Nephron progenitor cell (in vitro differentiated cells): ENCODE measurements at regions not wholly inside any gene's neighbourhood (a gene's known extent, or its start where the extent isn't known, plus 50 kb on each side); places are given as distances from the start of the nearest gene placed in this dataset.

Experiments used
- DNase-seq: peaks from one replicate; pipeline ENCODE4 v3.0.0; 2021
- H3K27ac Mint-ChIP-seq: 2 replicates; pipeline ENCODE4 v1.8.0; 2021; ENCODE audit warnings: mild to moderate bottlenecking, moderate library complexity, mixed read lengths
- H3K27me3 Mint-ChIP-seq: 2 replicates; pipeline ENCODE4 v1.8.0; 2021; ENCODE audit warnings: mild to moderate bottlenecking, low read depth, mixed read lengths; ENCODE audit not compliant: poor library complexity
- H3K36me3 Mint-ChIP-seq: 2 replicates; pipeline ENCODE4 v1.8.0; 2021; ENCODE audit warnings: low read depth, mixed read lengths
- H3K4me1 Mint-ChIP-seq: 2 replicates; pipeline ENCODE4 v1.8.0; 2021; ENCODE audit warnings: mixed read lengths
- H3K4me3 Mint-ChIP-seq: 2 replicates; pipeline ENCODE4 v1.8.0; 2021; ENCODE audit warnings: mild to moderate bottlenecking, moderate library complexity, mixed read lengths
- H3K9me3 Mint-ChIP-seq: 2 replicates; pipeline ENCODE4 v1.8.0; 2021; ENCODE audit warnings: mild to moderate bottlenecking, moderate library complexity, mixed read lengths
- TF ChIP-seq, protein P1 (sequence below): fragments of 200-600 bp; sonication (generic); IDR thresholded peaks from 2 replicates; pipeline ENCODE4 v1.5.0; 2021; ENCODE audit warnings: antibody characterized with exemption

GRCh38 chr9:80448996-80449395 lies 877.2 kb downstream of the TLE4 start:
- Mint-ChIP-seq H3K4me1 (peaks cover 13% of the 10 kb centered on the region), H3K36me3 (peaks cover 5% of the 10 kb centered on the region), H3K27me3 (peaks cover 10% of the 10 kb centered on the region), H3K27ac (peak overlapping the region; percentile 15), H3K4me3 (no peak overlapping the region), H3K9me3 (peaks cover 15% of the 10 kb centered on the region)
- TF ChIP-seq, protein P1, sequence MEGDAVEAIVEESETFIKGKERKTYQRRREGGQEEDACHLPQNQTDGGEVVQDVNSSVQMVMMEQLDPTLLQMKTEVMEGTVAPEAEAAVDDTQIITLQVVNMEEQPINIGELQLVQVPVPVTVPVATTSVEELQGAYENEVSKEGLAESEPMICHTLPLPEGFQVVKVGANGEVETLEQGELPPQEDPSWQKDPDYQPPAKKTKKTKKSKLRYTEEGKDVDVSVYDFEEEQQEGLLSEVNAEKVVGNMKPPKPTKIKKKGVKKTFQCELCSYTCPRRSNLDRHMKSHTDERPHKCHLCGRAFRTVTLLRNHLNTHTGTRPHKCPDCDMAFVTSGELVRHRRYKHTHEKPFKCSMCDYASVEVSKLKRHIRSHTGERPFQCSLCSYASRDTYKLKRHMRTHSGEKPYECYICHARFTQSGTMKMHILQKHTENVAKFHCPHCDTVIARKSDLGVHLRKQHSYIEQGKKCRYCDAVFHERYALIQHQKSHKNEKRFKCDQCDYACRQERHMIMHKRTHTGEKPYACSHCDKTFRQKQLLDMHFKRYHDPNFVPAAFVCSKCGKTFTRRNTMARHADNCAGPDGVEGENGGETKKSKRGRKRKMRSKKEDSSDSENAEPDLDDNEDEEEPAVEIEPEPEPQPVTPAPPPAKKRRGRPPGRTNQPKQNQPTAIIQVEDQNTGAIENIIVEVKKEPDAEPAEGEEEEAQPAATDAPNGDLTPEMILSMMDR: no peak
- DNase-seq: no peak

- H3K27me3 Mint-ChIP-seq: peaks cover 7% of the 10 kb centered on the region
- TF ChIP-seq, protein P1: no peak
- peaks cover 13% of the 10 kb centered on the region for H3K4me1 Mint-ChIP-seq
- no peak for DNase-seq
- H3K9me3 Mint-ChIP-seq: peaks cover 10% of the 10 kb centered on the region
- H3K4me3 Mint-ChIP-seq: no peak overlapping the region
- peaks cover 5% of the 10 kb centered on the region for H3K36me3 Mint-ChIP-seq
- no peak overlapping the region for H3K27ac Mint-ChIP-seq
Observed at GRCh38 chr9:80447876-80448275, 876.1 kb downstream of the TLE4 start.

- DNase-seq: no peak
- Mint-ChIP-seq H3K4me3 (no peak overlapping the region), H3K27me3 (no peaks in the 10 kb centered on the region), H3K9me3 (no peaks in the 10 kb centered on the region), H3K4me1 (no peaks in the 10 kb centered on the region), H3K27ac (no peak overlapping the region), H3K36me3 (no peaks in the 10 kb centered on the region)
- TF ChIP-seq, protein P1: no peak
Observed at GRCh38 chr9:80440724-80441123, 869.0 kb downstream of the TLE4 start.

- no peak for DNase-seq
- no peak overlapping the region for H3K4me3 Mint-ChIP-seq
- TF ChIP-seq, protein P1: no peak
- H3K27ac Mint-ChIP-seq: no peak overlapping the region
- no peaks in the 10 kb centered on the region for H3K4me1 Mint-ChIP-seq
- no peaks in the 10 kb centered on the region for H3K36me3 Mint-ChIP-seq
- no peaks in the 10 kb centered on the region for H3K9me3 Mint-ChIP-seq
- H3K27me3 Mint-ChIP-seq: no peaks in the 10 kb centered on the region
Observed at GRCh38 chr9:80437825-80438224, 866.1 kb downstream of the TLE4 start.

DNA sequence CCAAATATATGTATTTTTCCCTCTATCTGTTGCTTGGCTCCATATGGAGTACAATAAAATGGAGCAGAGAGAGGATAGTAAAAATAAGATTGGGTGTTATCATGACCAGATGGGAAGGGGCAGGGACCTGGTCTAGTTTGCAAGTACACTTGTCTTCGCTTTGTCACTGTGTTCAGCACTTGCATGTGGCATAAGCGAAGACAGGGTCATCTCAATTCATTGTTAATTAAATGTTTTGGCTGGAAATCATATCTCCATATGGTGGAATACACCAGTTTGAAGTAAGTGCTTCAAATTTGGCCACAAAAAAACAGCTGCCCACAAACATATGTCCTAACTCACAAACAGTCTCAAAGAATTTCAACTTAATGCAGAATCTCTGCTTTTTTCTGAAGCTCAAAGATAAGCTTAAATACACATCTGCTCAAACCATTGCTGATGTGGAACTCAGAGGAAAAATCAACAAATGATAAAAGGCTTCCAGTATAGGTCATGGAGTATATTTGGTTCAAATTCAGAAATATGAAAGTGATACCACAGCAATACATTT lies 865.4 kb downstream of the TLE4 start:
- DNase-seq: no peak
- TF ChIP-seq, protein P1: no peak
- no peaks in the 10 kb centered on the region for H3K36me3 Mint-ChIP-seq
- no peaks in the 10 kb centered on the region for H3K4me1 Mint-ChIP-seq
- H3K4me3 Mint-ChIP-seq: no peak overlapping the region
- no peak overlapping the region for H3K27ac Mint-ChIP-seq
- no peaks in the 10 kb centered on the region for H3K9me3 Mint-ChIP-seq
- no peaks in the 10 kb centered on the region for H3K27me3 Mint-ChIP-seq

DNA sequence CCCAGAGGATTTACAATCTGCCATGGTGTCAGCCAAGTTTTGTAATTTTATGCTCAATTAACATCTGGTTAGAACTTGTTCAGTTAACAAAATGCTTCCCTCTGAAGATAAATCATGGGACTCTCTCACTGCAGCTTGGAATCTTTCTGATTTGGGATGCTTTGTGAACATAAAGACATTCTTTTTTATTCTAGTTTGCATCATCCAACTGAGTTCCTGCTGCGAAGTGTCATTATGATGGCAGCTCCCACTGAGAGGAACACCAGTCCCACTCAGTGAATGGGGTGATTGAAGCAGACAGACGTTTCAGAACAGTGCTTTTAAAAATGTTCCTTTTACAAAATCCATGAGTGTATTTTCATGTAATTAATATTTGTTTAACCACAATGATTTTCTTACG lies 863.8 kb downstream of the TLE4 start:
- Mint-ChIP-seq H3K4me1 (no peaks in the 10 kb centered on the region), H3K9me3 (no peaks in the 10 kb centered on the region), H3K36me3 (no peaks in the 10 kb centered on the region), H3K27ac (no peak overlapping the region), H3K4me3 (no peak overlapping the region), H3K27me3 (no peaks in the 10 kb centered on the region)
- TF ChIP-seq, protein P1: no peak
- DNase-seq: no peak
